OCI-LY7 (cell line): ENCODE measurements at regions not wholly inside any gene's neighbourhood (a gene's known extent, or its start where the extent isn't known, plus 50 kb on each side); places are given as distances from the start of the nearest gene placed in this dataset.

Experiments
- BruUV-seq: library from RNA; stranded (reverse); fragments of 400-500 nt; replicated peaks from 2 replicates; lab custom pipeline; 2021; lab: Mats Ljungman, UMichigan
- CTCF ChIA-PET: fragments of 300-600 bp; sonication (Branson Sonifier 250); formaldehyde crosslinking; loops from one replicate; lab custom pipeline; 2022; ENCODE audit warnings: antibody characterized with exemption; ENCODE audit not compliant: unreplicated experiment; lab: Charles Lee
- POLR2A ChIA-PET: fragments of 300-600 bp; sonication (Branson Sonifier 250); formaldehyde crosslinking; loops from one replicate; lab custom pipeline; 2022; ENCODE audit warnings: antibody characterized with exemption; lab: Charles Lee
- DNase-seq: peaks from one replicate; pipeline ENCODE4 v3.0.0-alpha.2; 2015; ENCODE audit warnings: low spot score
- H2AFZ ChIP-seq: fragments of 200-600 bp; sonication (generic), shearing (Covaris generic); 2 replicates; pipeline ENCODE4 v1.6.1; 2014; ENCODE audit warnings: mild to moderate bottlenecking, antibody characterized with exemption, low read length, moderate library complexity
- H3K27ac ChIP-seq: fragments of 200-600 bp; sonication (generic); 2 replicates; pipeline ENCODE4 v1.5.1; 2014; ENCODE audit warnings: mixed run types, low read depth, mild to moderate bottlenecking, moderate library complexity, low read length, inconsistent platforms; ENCODE audit not compliant: poor library complexity, severe bottlenecking
- H3K36me3 ChIP-seq: fragments of 200-600 bp; sonication (generic); 2 replicates; pipeline ENCODE4 v1.6.1; 2014; ENCODE audit warnings: mild to moderate bottlenecking, antibody characterized with exemption, low read length, moderate library complexity, mixed read lengths; ENCODE audit not compliant: insufficient read depth
- H3K4me1 ChIP-seq: fragments of 200-600 bp; sonication (generic); 2 replicates; pipeline ENCODE4 v1.5.1; 2014; ENCODE audit warnings: mild to moderate bottlenecking, low read length; ENCODE audit not compliant: insufficient read depth, poor library complexity, severe bottlenecking
- H3K4me2 ChIP-seq: fragments of 200-600 bp; sonication (generic); 2 replicates; pipeline ENCODE4 v1.6.1; 2014; ENCODE audit warnings: mild to moderate bottlenecking, low read length
- H3K4me3 ChIP-seq: fragments of 200-600 bp; sonication (generic); 2 replicates; pipeline ENCODE4 v1.5.1; 2014; ENCODE audit warnings: mild to moderate bottlenecking, low read depth, low read length; ENCODE audit not compliant: poor library complexity, severe bottlenecking
- H3K79me2 ChIP-seq: fragments of 200-600 bp; sonication (generic); 2 replicates; pipeline ENCODE4 v1.6.1; 2016; ENCODE audit warnings: low read depth, mild to moderate bottlenecking, low read length, moderate library complexity, mixed read lengths; ENCODE audit not compliant: insufficient read depth
- H3K9me2 ChIP-seq: fragments of 200-600 bp; sonication (generic); 2 replicates; pipeline ENCODE4 v1.6.1; 2016; ENCODE audit warnings: mild to moderate bottlenecking, low read length, mixed read lengths; ENCODE audit not compliant: insufficient read depth
- H3K9me3 ChIP-seq: fragments of 200-600 bp; sonication (generic); 2 replicates; pipeline ENCODE4 v1.6.1; 2014; ENCODE audit warnings: mild to moderate bottlenecking, mixed run types, low read length, mixed read lengths
- H4K20me1 ChIP-seq: fragments of 200-600 bp; sonication (generic); 2 replicates; pipeline ENCODE4 v1.6.1; 2014; ENCODE audit warnings: mild to moderate bottlenecking, antibody characterized with exemption, low read length, moderate library complexity, mixed read lengths; ENCODE audit not compliant: insufficient read depth
- CTCF ChIP-seq: fragments of 200-600 bp; sonication (generic); conservative IDR thresholded peaks from 2 replicates; pipeline ENCODE4 v1.5.1; 2014; ENCODE audit warnings: mild to moderate bottlenecking, antibody characterized with exemption, low read length, moderate library complexity, mixed read lengths
- EZH2phosphoT487 ChIP-seq: fragments of 200-600 bp; sonication (generic); IDR thresholded peaks from 2 replicates; pipeline ENCODE4 v1.6.1; 2018; ENCODE audit warnings: low read depth, borderline replicate concordance, mild to moderate bottlenecking, mixed run types, antibody characterized with exemption, low read length, moderate library complexity, mixed read lengths
- intact Hi-C: fragments of 100-400 bp; cut with micrococcal nuclease; formaldehyde crosslinking; loops from one replicate; pipeline ENCODE4 v1.10.0; 2022; ENCODE audit not compliant: unreplicated experiment

DNA sequence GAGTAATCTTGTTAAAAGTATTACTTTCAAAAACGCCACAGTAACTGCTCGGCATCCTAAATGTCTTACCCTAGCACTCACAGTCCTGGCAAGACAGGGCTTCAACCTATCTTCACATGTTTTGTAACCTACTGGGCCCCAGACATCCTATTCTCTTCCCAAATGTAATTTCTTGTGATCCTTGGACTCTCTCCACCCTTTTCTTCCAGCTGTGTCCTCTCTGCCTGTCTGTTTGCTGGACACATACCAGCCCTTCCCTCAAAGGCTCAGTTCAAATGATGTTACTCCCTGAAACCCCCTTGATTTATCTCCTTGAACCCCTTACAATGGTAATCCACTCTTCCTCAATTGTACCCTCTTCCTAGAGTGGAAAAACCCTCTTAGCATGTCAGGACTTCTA, 60.1 kb upstream of the CNEP1R1 start:
- POLR2A ChIA-PET: no interaction called here

DNA sequence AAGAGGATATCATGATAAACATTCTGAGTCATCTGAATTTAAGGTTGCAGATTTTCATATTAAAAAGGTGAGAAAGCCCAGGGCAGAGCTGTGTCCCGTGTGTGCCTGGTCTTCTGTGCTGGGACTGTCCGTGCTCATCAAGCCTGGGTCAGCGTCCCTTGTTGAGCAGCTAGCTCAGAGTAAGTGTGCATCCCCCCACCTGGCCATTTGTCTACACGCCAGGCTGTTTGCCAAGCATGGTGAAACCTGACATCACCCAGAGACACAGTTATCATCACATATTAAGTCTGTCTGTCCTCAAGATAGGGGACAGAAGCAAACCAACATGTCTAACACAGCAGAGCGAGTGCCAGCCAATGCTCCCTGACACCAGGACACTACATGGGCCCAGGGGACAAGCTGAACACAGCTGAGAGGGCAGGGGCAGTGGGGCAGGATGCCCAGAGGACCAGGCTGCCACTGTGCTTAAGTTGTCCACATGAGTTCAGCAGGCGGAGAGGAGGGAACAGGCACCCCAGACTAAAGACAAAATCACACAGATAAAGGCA, 57.9 kb upstream of the CNEP1R1 start:
- Histone ChIP-seq H3K4me2 (no peak overlapping the region), H3K27ac (no peak overlapping the region), H3K79me2 (no peaks in the 10 kb centered on the region), H3K36me3 (no peaks in the 10 kb centered on the region), H3K4me1 (no peaks in the 10 kb centered on the region), H3K4me3 (no peak overlapping the region), H3K9me2 (no peaks in the 10 kb centered on the region), H2AFZ (no peak overlapping the region), H4K20me1 (no peaks in the 10 kb centered on the region), H3K9me3 (no peaks in the 10 kb centered on the region)
- CTCF ChIA-PET: no interaction called here
- intact Hi-C loops: no loop called here
- no TSS peak for BruUV-seq
- DNase-seq: no peak
- POLR2A ChIA-PET: no interaction called here
- no peak for TF ChIP-seq CTCF
- TF ChIP-seq EZH2phosphoT487: no peak

More for the DNA sequence above, 60.1 kb upstream of the CNEP1R1 start:
- Histone ChIP-seq H3K9me2 (no peaks in the 10 kb centered on the region), H3K4me3 (no peak overlapping the region), H4K20me1 (no peaks in the 10 kb centered on the region), H3K4me1 (no peaks in the 10 kb centered on the region), H3K79me2 (no peaks in the 10 kb centered on the region), H2AFZ (no peak overlapping the region), H3K27ac (no peak overlapping the region), H3K4me2 (no peak overlapping the region), H3K9me3 (no peaks in the 10 kb centered on the region), H3K36me3 (no peaks in the 10 kb centered on the region)
- CTCF ChIA-PET: no interaction called here
- BruUV-seq: no TSS peak
- no peak for DNase-seq
- no peak for TF ChIP-seq EZH2phosphoT487
- TF ChIP-seq CTCF: no peak
- intact Hi-C loops: no loop called here

GRCh38 chr16:49969091-49970030, 55.7 kb upstream of the CNEP1R1 start:
- Histone ChIP-seq H3K9me3 (no peaks in the 10 kb centered on the region), H2AFZ (no peak overlapping the region), H3K9me2 (no peaks in the 10 kb centered on the region), H3K79me2 (no peaks in the 10 kb centered on the region), H4K20me1 (no peaks in the 10 kb centered on the region), H3K36me3 (no peaks in the 10 kb centered on the region), H3K4me1 (no peaks in the 10 kb centered on the region), H3K4me3 (no peak overlapping the region), H3K27ac (no peak overlapping the region), H3K4me2 (no peak overlapping the region)
- ChIA-PET CTCF (no interaction called here), POLR2A (no interaction called here)
- no peak for DNase-seq
- intact Hi-C loops: no loop called here
- TF ChIP-seq EZH2phosphoT487 (no peak), CTCF (no peak)
- no TSS peak for BruUV-seq
